WTC11 (cell line): ENCODE measurements at regions not wholly inside any gene's neighbourhood (a gene's known extent, or its start where the extent isn't known, plus 50 kb on each side); places are given as distances from the start of the nearest gene placed in this dataset.

Experiments
- CBFB ChIP-seq: sonication (generic); formaldehyde crosslinking; IDR thresholded peaks from 2 replicates; pipeline ENCODE4 v1.8.1; 2022; ENCODE audit warnings: mild to moderate bottlenecking, low read depth, missing genetic modification reagents
- TF ChIP-seq, protein P1 (sequence below): sonication (generic); formaldehyde crosslinking; IDR thresholded peaks from 2 replicates; pipeline ENCODE4 v1.8.0; 2022; ENCODE audit warnings: mild to moderate bottlenecking, missing genetic modification reagents

DNA sequence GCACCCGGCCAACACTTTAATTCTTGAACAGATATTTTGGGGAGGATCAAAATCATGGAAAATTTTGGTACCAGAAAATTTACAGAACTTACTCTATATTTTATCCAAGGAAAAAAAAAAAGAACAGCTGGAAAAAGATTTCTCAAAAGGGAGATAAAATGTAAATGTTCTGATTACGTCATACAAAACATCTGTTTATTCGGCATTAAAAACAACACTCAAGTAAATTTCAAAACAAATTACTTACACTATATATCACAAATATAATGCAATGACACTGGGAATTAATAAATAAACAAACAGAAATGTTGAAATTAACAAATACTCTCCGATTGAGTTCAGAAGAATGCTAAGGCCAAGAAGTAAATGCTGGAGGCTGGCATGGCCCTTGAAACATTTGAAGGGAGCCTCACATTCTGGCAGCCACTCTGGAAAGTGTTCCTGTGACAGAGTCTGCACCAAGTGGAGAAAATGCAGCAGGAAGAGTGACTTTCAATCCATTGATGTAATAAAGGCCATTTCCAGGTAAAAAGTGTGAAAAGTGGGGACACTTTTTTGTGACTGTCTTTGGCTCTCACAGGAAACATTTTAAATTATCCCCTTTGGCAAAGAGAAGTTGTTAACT is 486.0 kb upstream of the CTSO start:
- no peak for TF ChIP-seq CBFB (CRISPR knock-in tag)
- TF ChIP-seq, protein P1, sequence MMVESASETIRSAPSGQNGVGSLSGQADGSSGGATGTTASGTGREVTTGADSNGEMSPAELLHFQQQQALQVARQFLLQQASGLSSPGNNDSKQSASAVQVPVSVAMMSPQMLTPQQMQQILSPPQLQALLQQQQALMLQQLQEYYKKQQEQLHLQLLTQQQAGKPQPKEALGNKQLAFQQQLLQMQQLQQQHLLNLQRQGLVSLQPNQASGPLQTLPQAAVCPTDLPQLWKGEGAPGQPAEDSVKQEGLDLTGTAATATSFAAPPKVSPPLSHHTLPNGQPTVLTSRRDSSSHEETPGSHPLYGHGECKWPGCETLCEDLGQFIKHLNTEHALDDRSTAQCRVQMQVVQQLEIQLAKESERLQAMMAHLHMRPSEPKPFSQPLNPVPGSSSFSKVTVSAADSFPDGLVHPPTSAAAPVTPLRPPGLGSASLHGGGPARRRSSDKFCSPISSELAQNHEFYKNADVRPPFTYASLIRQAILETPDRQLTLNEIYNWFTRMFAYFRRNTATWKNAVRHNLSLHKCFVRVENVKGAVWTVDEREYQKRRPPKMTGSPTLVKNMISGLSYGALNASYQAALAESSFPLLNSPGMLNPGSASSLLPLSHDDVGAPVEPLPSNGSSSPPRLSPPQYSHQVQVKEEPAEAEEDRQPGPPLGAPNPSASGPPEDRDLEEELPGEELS (CRISPR knock-in tag), result no peak
